NCI-H1436 treated with DMSO at 0.1 percent for 48 hours (cell line): ENCODE measurements at regions not wholly inside any gene's neighbourhood (a gene's known extent, or its start where the extent isn't known, plus 50 kb on each side); places are given as distances from the start of the nearest gene placed in this dataset.
"Not testable (repeated sequence)": the region's sequence is repeated elsewhere in the genome, so short reads cannot be mapped to it uniquely, and the experiment has no call there.

ENCODE experiments used
- DNase-seq: peaks from one replicate; lab custom pipeline; 2025; lab: John Stamatoyannopoulos, UW

DNA sequence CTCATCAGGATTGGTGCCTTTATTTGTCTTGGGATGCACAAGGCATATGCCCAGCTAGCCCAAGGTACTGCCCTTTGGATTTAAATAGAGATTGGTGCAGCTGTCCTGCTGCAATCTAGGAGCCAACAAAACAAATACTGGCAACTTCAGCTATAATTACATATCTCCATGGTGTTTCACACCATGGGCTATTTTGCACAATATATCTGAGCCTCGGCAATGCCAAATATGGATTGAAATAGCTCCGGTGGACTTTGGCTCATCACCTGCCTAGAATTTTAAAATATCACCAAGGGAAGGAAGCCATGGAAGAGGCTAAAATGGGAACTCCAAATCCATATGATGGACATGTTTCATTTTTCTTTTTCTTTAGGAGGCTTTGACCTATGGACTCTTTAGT lies 367.8 kb upstream of the UMPS start:
- DNase-seq: no peak

DNA sequence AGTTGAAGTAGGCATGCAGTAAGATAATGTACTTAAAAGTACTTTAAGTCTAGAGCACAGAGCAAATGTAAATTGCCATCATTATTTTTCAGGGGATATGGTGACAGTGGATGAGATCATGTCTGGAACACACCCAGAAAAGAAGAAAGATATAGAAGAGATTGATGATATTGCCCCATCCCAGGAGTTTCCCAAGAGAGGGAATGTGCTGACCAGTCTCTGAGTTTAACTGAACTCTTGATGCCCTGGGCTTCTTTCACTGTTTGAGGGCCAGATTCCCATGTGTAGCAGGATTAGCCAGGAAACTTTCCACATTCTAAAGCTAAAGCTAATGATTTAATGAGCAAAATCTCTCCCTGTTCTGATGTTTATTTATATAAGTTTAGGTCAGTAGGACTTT lies 366.8 kb upstream of the UMPS start:
- no peak for DNase-seq

DNA sequence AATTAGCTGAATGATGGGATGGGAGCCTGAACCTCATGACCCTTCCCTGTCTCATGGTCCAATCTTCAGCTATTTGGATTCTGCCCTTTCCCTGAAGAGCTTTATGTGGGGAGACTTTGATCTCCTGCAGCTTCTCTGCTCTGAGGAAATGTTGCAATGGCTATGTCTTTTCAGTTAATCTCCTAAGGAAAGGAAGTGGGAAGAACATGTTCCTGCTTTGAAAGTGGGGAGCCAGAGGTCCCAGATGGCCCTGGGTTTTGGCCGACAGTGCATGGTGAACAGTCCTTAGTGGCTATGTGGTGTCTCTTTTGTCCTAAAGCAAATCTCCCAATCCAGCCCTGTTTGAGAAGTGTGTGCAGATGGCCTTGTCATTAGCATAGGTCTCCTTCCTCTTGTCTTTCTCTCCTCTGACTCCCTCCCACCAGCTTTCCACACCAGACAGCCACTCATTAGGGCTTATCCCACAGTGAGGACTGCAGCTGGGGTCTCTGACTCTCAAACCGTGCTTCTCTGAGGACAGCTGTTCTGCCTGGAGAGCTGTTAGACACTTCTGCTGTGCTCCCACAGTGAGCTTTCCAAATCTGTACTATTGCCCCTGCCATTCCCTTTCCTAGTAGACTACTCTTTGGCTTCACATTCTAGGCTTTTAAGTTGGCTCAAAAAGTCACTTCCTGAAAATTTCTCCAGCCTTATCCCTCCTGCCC lies 365.8 kb upstream of the UMPS start:
- DNase-seq: no peak

DNA sequence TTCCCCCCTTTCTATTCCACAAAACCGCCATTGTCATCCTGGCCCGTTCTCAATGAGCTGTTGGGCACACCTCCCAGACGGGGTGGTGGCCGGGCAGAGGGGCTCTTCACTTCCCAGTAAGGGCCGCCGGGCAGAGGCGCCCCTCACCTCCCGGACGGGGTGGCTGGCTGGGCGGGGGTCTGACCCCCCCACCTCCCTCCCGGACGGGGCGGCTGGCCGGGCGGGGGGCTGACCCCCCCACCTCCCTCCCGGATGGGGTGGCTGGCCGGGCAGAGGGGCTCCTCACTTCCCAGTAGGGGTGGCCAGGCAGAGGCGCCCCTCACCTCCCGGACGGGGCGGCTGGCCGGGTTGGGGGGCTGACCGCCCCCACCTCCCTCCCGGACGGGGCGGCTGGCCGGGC lies 363.6 kb upstream of the UMPS start:
- DNase-seq: not testable (repeated sequence)

DNA sequence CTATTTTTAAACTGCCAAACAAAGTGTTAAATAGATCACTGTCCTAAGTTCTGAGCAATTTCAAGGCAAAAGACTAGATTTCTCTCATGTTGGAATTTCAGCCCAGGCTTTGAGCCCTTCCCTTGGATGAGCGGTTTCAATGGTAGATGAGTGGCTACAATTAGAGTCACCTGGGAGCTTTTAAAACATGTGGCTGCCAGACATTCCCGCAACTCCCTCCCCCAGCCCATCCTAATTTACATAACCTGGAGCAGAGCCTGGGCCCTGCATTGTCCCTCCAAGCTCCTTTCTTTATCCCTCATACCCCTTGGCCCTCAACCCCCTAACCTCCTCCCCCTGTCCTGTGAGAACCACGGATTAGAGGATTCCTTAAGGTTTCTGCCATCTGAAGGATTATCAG lies 357.5 kb upstream of the UMPS start:
- DNase-seq: no peak

DNA sequence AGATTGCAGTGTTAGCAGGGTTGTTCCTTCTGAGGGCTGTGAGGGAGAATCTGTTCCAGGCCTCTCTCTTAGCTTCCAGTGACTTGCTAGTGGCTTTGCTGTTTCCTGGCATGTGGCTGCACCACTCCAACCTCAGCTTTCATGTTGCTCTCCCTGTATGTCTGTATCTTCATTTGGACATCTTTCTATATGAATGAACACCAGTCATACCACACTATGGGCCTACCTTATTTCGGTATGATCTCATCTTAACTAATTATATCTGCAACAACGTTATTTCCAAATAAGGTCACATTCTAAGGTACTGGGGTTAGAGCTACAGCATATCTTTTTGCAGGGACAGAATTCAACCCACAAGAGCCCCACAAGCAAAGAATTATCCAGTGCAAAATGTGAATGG lies 356.7 kb upstream of the UMPS start:
- no peak for DNase-seq

DNA sequence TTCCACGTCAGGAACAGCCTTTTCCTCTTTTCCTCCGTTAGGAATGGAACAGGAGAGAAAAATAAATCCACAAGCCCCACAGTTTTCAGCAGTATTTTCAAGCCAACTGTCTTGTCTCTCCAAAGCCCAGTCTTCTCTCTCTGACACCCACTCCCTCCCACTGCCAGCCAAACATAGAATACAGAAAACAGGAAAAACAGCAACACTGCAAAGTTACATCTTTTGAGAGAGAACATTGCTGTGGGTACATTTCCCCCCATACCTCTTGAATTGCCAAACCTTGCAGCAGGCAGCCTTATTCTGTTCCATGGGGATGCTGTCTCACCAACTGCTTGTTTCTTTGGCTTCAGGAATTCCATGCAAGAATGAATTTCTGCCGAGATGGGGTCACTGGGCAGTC lies 355.7 kb upstream of the UMPS start:
- no peak for DNase-seq

DNA sequence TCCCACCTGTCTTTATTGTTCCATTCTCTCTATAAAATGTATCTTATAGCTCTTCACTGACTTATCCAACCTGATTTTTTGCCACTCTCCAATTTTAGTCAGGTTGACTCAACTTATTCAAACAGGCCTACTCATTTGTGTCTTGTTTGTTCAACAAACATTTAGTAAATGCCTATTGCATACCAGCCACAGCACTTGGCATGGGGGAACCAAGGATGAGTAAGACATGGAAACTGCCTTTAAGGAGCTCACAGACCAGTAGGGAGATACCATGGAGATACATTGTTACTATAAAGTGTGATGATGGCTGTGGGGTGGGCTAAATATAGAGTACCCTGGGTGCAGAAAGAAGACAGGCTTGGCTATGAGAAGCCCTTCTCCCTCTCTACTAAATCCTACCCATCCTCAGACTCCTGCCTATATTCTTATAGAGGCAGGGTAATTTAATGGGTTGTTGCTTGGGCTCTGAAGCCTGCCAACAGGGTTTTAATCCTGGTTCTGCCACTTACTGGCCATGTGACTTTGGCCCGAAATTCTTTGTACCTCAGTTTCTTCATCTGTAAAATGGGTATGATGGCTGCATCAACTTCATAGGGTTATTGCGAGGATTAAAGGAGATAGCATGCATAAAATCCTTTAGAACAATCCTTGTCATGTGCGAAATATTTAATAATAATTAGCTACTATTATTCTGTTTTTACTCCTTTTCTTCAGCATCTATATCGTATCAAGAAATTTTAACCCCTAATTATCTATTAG lies 348.5 kb upstream of the UMPS start:
- no peak for DNase-seq

DNA sequence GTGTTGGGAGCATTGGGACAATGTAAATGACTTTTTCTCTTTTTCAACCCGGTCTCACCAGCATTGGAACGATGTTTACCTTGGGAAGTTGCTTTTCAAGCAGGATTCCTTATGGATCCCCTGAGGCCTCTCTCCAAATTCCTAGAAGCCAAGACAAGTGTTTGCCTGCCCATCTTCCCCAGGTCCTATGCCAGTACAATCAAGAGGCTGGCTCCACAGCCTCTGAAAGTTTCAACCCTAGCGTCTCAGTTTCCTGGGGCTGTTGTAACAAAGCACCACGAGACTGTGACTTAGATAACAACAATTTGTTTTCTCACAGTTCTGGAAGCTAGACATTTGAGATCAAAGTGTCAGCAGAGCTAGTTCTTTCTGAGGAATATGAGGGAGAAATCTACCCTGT lies 347.2 kb upstream of the UMPS start:
- no peak for DNase-seq

DNA sequence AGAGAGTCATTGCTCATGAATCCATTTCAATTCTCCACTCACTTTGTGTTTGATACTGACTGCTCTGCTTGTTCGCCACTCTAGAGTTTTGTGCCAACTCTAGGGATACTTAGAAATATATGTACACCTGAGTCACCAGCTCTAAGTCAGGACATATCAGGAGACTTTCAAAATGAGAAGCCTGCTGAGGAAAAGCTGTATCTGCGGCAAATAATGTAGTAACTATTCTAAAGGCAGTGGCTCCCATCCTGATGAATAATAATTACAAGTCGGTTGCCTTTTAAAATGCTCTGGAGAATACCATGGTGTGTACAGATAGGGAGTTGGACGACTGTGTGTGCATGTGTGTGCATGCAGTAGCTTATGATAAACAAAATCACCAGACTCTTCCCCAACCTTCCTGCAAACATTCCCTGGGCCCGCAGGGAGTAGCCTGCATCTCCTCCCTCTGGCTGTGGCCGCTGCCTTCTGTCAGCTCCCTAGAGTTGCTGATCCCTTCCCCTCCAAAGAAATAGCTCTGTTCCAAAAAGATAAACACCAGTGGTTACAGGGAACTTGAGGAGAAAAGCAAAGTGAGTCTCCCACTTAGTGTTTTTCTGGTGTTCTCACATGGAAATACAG lies 346.3 kb upstream of the UMPS start:
- no peak for DNase-seq

DNA sequence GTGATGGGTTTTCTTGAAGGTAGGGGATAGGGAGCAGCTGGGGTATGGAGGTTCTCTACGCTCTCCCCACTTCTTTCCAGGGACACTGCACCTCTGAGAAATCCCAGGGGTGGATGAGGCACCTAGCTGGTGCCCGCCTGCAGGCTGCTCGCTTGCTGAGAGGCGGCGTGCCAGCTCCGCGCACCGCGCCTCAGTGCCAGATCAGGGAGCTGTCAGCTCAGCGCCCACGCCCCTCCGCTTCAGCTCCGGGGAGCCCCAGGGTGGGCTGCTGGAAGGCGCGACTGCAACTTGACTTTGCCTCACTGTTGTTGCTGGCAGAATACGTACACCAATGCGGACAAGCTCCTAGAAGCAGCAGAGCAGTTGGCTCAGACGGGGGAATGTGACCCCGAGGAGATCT lies 345.7 kb upstream of the UMPS start:
- no peak for DNase-seq

DNA sequence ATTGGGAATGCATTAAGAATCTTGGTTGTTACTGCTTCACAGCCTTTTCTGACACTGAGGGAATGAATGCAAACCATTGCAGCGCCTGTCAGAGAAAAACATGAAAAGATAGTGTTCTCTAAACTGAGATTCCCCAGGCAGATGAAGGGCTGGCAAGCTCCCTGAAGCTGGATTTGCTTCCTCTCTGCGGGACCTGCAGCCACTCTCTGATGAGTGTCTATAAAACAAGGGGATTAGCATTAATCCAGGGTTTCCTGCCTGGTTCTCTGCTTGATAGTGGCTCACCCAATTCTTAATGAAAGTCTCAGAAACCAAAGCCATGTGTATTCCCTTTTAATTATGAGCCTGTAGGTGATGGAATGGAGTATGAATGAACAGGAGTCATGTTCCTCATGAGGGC lies 344.3 kb upstream of the UMPS start:
- no peak for DNase-seq

DNA sequence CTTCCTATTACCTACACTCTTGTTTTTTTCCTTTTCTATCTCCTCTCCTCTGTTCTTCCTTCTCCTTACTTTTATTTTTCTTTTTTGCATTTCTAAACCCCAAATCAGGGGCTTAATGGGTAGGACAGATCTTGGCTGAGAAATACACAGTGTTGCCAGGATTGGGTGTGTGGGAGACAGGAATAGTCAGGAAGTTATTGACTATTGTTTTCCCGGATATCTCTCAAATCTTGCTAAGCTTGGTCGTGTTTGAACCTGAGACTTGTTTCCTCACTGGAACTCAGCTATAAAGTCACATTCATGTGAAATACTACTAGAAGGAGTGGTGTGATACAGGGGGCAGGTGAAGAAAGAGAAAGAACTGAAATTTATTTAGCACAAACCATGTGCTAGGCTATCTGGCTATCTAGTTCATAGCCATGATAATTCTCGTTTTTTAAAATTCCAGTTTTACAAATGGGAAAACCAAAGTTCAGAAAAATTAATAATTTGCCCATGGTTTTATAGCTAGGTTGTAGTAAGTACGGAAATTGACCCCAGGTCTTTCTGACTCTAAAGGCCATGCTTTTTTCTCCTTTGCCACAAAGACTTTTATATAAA lies 343.2 kb upstream of the UMPS start:
- DNase-seq: no peak

DNA sequence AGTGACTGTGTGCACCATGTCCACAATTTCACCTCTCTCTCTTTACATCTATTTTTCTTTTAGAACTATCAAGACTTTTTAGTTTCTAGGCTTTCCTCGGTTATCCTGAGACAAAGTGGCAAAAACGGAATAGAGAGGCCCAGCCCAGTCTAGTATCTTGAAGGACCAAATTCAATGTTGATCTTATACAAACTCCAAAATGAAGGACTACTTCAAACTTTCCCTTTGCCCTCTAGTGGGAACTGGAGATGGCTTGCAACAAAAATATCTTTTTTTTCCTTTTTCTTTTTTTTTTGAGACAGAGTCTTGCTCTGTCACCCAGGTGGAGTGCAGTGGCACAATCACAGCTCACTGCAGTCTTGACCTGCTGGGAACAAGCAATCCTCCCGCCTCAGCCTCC lies 338.5 kb upstream of the UMPS start:
- no peak for DNase-seq

DNA sequence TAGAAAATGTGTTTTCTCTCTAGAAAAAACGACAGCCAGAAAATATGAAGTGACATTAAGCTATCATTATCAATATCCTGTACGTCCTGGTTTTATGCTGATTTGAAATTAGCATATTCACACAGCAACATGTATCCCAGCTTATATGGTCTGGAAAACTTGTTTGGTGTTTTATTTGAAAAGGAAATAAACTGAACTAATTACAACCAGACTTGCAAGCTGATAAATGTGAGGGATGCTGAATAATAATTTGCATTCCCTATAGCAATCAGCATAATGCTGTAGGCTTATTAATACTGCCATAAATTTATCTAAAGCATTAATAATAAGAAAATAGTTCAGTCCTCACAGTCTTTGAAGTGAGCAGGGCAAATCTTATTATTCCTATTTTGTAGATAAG lies 336.9 kb upstream of the UMPS start:
- no peak for DNase-seq

DNA sequence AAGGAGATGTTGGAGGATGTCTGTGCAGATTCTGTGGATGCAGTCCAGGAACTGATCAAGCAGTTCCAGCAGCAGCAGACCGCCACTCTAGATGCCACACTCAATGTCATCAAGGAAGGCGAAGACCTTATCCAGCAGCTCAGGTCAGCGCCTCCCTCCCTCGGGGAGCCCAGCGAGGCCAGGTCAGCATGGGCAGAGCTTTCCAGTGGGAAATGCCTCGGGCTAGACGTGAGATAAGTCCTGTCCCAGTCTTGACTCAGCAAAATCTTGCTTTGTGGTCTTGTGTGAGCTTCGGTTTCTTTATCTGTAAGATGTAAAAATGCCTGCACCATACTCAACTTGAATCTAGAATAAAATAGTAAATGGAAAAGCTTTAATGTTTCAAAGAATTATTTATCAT lies 335.1 kb upstream of the UMPS start:
- DNase-seq: no peak

DNA sequence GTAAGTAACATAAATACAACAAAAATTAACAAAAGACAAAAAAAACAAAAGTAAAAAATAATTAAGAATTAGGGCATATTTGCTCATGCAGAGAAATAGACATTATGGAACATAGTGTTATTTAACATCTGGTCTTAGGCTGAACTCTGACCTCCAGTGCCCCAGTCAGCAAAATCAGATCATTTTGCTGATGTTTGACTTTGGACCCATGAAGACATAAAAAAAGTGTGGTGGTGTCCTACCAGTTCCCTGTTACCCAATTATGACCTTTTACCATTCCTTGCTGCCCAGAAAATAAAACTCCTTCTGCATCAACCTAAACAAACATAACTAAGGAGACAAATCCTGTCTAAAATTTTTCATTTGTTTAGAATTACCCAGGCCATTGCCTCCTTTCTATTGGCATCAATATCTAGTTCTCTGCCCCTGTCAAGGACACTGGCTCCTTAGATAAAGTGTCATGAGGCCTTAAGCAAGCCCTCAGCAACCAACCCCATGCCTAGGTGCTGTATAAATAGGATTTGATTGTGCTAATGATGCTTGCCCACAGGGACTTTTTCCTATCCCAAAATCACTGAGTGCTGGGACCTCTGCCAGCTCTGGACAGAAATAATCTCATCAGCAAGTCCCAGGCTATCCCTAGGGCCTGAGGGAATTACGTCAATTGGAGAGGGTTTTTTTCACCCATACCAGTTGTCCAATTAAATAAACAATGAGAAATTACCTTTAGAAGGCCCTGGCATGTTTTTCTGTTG lies 334.5 kb upstream of the UMPS start:
- DNase-seq: no peak

DNA sequence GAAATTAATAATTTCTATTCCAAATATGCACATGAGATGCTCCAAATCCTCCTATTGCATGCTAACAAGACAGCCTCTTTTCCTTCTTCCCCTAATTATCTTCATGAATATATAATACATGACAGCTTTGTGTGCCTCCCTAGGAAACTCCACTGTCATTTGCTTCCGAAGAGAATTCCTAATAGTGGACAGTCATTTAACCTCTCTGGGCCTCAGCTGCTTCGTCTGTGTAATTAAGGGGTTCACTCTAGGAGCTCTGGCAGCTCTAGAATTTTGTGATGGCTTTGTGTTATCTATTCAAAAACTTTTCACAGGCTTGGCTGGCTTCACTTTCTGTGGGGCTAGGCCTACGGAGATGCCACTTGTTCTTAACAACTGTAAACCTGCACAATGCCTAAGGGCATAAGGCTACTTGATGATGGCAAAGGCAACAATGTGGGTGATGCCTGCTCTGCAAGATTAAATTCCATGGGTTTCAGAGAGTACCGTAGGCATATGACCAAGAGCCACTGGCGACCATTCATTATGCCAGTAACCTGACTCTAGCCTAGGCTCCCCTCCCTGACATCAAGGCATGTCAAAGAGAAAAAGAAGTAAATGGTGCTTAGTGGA lies 333.8 kb upstream of the UMPS start:
- no peak for DNase-seq

DNA sequence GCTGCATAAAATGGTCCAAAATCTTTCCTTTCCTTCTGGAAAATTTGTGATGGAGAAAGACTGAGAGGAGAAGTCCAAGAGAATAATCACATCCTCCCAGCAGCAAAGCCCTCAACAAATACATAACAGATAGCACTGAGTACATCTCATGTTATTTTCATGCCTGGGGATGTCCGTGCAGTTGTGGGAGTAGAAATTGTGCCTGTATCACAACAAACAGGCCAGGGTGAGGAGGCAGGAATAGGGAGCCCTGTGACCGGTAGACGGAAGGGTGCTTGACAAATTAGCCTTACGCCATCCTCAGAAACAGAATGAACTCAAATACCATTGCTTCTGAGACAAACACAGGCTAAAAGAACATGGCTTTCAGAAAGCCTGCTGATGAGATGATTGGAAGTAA lies 333.2 kb upstream of the UMPS start:
- DNase-seq: no peak

DNA sequence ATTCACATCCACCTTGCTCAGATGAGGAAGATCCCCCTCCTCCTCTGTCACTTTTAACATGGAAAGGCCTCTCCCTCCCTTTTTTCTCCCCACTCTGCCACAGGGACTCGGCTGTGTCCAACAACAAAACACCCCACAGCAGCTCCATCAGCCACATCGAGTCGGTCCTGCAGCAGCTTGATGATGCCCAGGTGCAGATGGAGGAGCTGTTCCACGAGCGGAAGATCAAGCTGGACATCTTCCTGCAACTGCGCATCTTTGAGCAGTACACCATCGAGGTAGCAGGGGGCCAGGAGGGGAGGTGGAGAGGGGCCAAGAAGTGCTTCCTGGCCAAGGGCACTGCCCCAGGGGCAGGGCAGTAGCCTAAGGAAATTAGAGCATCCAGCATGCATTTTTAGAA lies 331.7 kb upstream of the UMPS start:
- DNase-seq: no peak

DNA sequence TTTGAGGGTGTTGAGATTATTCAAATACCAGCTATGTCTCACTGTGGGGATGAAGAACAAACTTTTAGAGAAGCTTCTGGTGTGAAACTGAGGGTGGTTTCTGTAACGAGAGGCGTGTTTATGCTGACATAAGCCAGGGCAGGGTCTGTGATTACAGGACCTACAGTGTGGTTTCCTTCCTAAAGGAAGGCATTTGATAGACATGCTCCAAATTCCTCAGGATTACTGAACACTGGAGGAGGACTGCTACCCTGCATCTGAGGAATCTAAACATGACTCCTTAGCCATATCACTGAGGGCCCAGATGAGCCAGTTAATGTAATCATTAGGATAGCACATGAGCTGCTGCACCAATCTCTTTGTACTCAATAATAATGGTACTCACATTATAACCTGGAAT lies 328.4 kb upstream of the UMPS start:
- DNase-seq: no peak

DNA sequence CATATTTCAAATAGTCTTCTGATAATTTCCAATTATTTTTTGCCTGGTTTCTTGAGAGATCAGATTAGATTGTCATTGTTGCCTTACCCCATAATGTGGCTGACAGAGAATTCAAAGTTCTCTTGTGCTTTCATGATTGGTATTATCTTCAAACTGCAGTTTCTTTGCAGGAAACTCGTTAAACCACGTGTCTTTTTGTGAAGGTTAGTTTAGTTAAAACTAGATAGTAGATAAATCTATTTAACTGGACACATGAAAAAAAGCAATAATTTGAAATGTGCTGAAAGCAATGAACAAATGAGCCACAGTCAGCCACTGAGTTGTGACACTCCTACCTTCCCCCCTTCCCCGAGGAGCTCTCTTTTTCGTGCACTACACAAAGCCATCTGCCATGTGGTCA lies 327.5 kb upstream of the UMPS start:
- DNase-seq: no peak
